ENCODE measurements at regions not wholly inside any gene's neighbourhood (a gene's known extent, or its start where the extent isn't known, plus 50 kb on each side); places are given as distances from the start of the nearest gene placed in this dataset.

GRCh38 chr2:185608799-185609198 lies 129.8 kb upstream of the FSIP2 start:
- Histone ChIP-seq H3K79me2 (ENCODE audit: control insufficient read depth, insufficient read depth, low read length) (no peaks in the 10 kb centered on the region), H3K36me3 (ENCODE audit: control insufficient read depth, insufficient read depth, low read length) (no peaks in the 10 kb centered on the region), H3K9me3 (ENCODE audit: control insufficient read depth, insufficient read depth, low read depth, low read length) (no peaks in the 10 kb centered on the region), H3K4me3 (replicated peaks in 1 of 4; ENCODE audit: control extremely low read depth in 1 of 4, insufficient read depth in 1 of 4, low read depth in 3 of 4, low read length in 4 of 4) (no peak overlapping the region), H2AFZ (ENCODE audit: low read length) (no peak overlapping the region), H3K4me2 (ENCODE audit: extremely low read depth, insufficient read depth, low read length) (no peak overlapping the region), H3K27me3 (ENCODE audit: control insufficient read depth, insufficient read depth, low read length) (no peaks in the 10 kb centered on the region), H3K27ac (ENCODE audit: insufficient read depth, low read length) (no peak overlapping the region), H3K9ac (ENCODE audit: insufficient read depth, low read length) (no peak overlapping the region), H4K20me1 (ENCODE audit: control insufficient read depth, extremely low read depth, insufficient read depth, low read length) (no peaks in the 10 kb centered on the region), H3K4me1 (ENCODE audit: control insufficient read depth, extremely low read depth, insufficient read depth, low read length) (no peaks in the 10 kb centered on the region)
- TF ChIP-seq CTCF (conservative IDR thresholded peaks at IDR 0.05 in 1 of 2, IDR thresholded peaks at IDR 0.05 in 1 of 2; ENCODE audit: low read depth in 1 of 2, low read length in 2 of 2) (no peak), EZH2 (IDR thresholded peaks at IDR 0.05; ENCODE audit: low read length, missing control alignments) (no peak)
- DNase-seq (ENCODE audit: low read depth in 2 of 2): peak; percentile 5 to 18

- Histone ChIP-seq H3K4me1 (ENCODE audit: control insufficient read depth, extremely low read depth, insufficient read depth, low read length) (no peaks in the 10 kb centered on the region), H3K27ac (ENCODE audit: insufficient read depth, low read length) (no peak overlapping the region), H3K9me3 (ENCODE audit: control insufficient read depth, insufficient read depth, low read depth, low read length) (no peaks in the 10 kb centered on the region), H3K79me2 (ENCODE audit: control insufficient read depth, insufficient read depth, low read length) (no peaks in the 10 kb centered on the region), H3K4me3 (replicated peaks in 1 of 4; ENCODE audit: control extremely low read depth in 1 of 4, insufficient read depth in 1 of 4, low read depth in 3 of 4, low read length in 4 of 4) (no peak overlapping the region), H3K4me2 (ENCODE audit: extremely low read depth, insufficient read depth, low read length) (no peak overlapping the region), H3K9ac (ENCODE audit: insufficient read depth, low read length) (no peak overlapping the region), H4K20me1 (ENCODE audit: control insufficient read depth, extremely low read depth, insufficient read depth, low read length) (no peaks in the 10 kb centered on the region), H3K36me3 (ENCODE audit: control insufficient read depth, insufficient read depth, low read length) (no peaks in the 10 kb centered on the region), H3K27me3 (ENCODE audit: control insufficient read depth, insufficient read depth, low read length) (no peaks in the 10 kb centered on the region), H2AFZ (ENCODE audit: low read length) (no peak overlapping the region)
- DNase-seq (ENCODE audit: low read depth in 2 of 2): peak in 1 of 2 donors; percentile 10
- no peak for TF ChIP-seq EZH2 (IDR thresholded peaks at IDR 0.05; ENCODE audit: low read length, missing control alignments)
- no peak for TF ChIP-seq CTCF (conservative IDR thresholded peaks at IDR 0.05 in 1 of 2, IDR thresholded peaks at IDR 0.05 in 1 of 2; ENCODE audit: low read depth in 1 of 2, low read length in 2 of 2)
Observed at GRCh38 chr2:185610301-185610700, 128.3 kb upstream of the FSIP2 start.

- no peak overlapping the region for H3K27ac ChIP-seq (ENCODE audit: insufficient read depth, low read length)
- H4K20me1 ChIP-seq (ENCODE audit: control insufficient read depth, extremely low read depth, insufficient read depth, low read length): no peaks in the 10 kb centered on the region
- no peaks in the 10 kb centered on the region for H3K79me2 ChIP-seq (ENCODE audit: control insufficient read depth, insufficient read depth, low read length)
- H3K4me3 ChIP-seq (replicated peaks in 1 of 4; ENCODE audit: control extremely low read depth in 1 of 4, insufficient read depth in 1 of 4, low read depth in 3 of 4, low read length in 4 of 4): no peak overlapping the region
- TF ChIP-seq CTCF (conservative IDR thresholded peaks at IDR 0.05 in 1 of 2, IDR thresholded peaks at IDR 0.05 in 1 of 2; ENCODE audit: low read depth in 1 of 2, low read length in 2 of 2): no peak
- TF ChIP-seq EZH2 (IDR thresholded peaks at IDR 0.05; ENCODE audit: low read length, missing control alignments): no peak
- no peaks in the 10 kb centered on the region for H3K36me3 ChIP-seq (ENCODE audit: control insufficient read depth, insufficient read depth, low read length)
- H3K9ac ChIP-seq (ENCODE audit: insufficient read depth, low read length): no peak overlapping the region
- peak in 1 of 2 donors; percentile 91 for DNase-seq (ENCODE audit: low read depth in 2 of 2)
- H3K27me3 ChIP-seq (ENCODE audit: control insufficient read depth, insufficient read depth, low read length): no peaks in the 10 kb centered on the region
- H3K9me3 ChIP-seq (ENCODE audit: control insufficient read depth, insufficient read depth, low read depth, low read length): no peaks in the 10 kb centered on the region
- H3K4me2 ChIP-seq (ENCODE audit: extremely low read depth, insufficient read depth, low read length): no peak overlapping the region
- H3K4me1 ChIP-seq (ENCODE audit: control insufficient read depth, extremely low read depth, insufficient read depth, low read length): no peaks in the 10 kb centered on the region
- H2AFZ ChIP-seq (ENCODE audit: low read length): no peak overlapping the region
Observed at GRCh38 chr2:185618625-185619024, 120.0 kb upstream of the FSIP2 start.
